IMR-90 (cell line): ENCODE measurements at regions not wholly inside any gene's neighbourhood (a gene's known extent, or its start where the extent isn't known, plus 50 kb on each side); places are given as distances from the start of the nearest gene placed in this dataset.

Experiments
- CTCF ChIP-seq: conservative IDR thresholded peaks from 2 replicates; pipeline ENCODE4 v1.5.1; 2012; ENCODE audit warnings: mild to moderate bottlenecking, low read depth, low read length, improper control_type of control experiment
- MAFK ChIP-seq: IDR thresholded peaks from 2 replicates; pipeline ENCODE4 v1.6.1; 2012; ENCODE audit warnings: low read depth, low read length, improper control_type of control experiment
- MAZ ChIP-seq: IDR thresholded peaks from 2 replicates; pipeline ENCODE4 v1.6.1; 2012; ENCODE audit warnings: low read depth, mild to moderate bottlenecking, low read length, improper control_type of control experiment, moderate library complexity, borderline replicate concordance
- POLR2A ChIP-seq: IDR thresholded peaks from 2 replicates; pipeline ENCODE4 v1.6.1; 2012; ENCODE audit warnings: mild to moderate bottlenecking, low read depth, low read length
- RAD21 ChIP-seq: IDR thresholded peaks from 2 replicates; pipeline ENCODE4 v1.6.1; 2012; ENCODE audit warnings: low read length, improper control_type of control experiment
- RFX5 ChIP-seq: IDR thresholded peaks from 2 replicates; pipeline ENCODE4 v1.8.0; 2012; ENCODE audit warnings: low read depth, mild to moderate bottlenecking, low read length, moderate library complexity
- USF2 ChIP-seq: fragments of 150-350 bp; IDR thresholded peaks from 2 replicates; pipeline ENCODE4 v1.6.1; 2017; ENCODE audit warnings: mild to moderate bottlenecking, antibody characterized with exemption, low read length, low read depth

- no peak for TF ChIP-seq CTCF
- TF ChIP-seq MAFK = no peak
- TF ChIP-seq MAZ = no peak
- no peak for TF ChIP-seq USF2
- TF ChIP-seq POLR2A = no peak
- no peak for TF ChIP-seq RAD21
- TF ChIP-seq RFX5 = no peak
Measured at GRCh38 chr14:81772381-81772780, 238.7 kb upstream of the SEL1L start.
